AML-193 (cell line): ENCODE measurements at regions not wholly inside any gene's neighbourhood (a gene's known extent, or its start where the extent isn't known, plus 50 kb on each side); places are given as distances from the start of the nearest gene placed in this dataset.

Experiments used
- DNase-seq, 2 experiments: peaks; one replicate each; lab custom pipeline; 2025; lab: John Stamatoyannopoulos, UW

DNA sequence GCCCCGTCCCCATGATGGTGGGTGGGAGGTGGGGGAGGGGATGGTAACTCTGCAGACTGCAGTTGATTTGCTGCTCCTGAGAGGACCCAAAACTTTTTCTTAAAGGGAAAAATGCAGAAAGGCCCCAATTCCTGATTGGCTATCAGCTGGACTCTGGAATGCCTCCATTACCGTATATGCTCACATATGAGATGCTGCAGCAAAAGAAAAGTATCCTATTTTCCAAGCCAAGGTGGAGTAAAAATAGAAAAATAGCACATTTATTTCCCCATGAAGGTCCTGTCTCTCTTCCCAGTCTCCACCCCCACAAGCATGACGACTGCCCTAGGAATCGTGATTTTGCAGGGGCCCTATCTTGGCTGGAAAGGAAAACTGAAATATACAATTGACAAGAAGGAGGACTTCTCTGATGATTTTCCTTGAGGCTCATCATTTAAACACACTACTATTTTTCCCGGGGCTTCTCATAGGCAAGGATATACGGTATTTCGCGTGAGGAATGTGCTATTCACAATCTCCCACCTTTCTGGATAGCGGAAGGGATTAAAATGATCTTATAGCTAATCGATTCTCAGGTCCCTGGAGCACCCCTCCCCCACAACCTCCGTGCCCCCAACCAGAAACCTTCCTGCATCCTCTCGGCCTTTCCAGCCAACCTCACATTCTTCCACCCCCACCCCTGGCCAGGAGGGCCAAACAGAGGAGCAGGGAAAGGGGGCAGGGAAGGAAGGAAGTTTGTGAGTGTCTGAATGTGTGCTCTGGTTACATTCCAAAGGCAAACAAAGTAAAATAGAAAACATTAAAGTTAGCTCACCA lies 138.9 kb upstream of the CCND2 start:
- DNase-seq = no peak

GRCh38 chr12:4133636-4134447 lies 139.7 kb upstream of the CCND2 start:
- no peak for DNase-seq

GRCh38 chr12:4133029-4133428 lies 140.5 kb upstream of the CCND2 start:
- DNase-seq = no peak

DNA sequence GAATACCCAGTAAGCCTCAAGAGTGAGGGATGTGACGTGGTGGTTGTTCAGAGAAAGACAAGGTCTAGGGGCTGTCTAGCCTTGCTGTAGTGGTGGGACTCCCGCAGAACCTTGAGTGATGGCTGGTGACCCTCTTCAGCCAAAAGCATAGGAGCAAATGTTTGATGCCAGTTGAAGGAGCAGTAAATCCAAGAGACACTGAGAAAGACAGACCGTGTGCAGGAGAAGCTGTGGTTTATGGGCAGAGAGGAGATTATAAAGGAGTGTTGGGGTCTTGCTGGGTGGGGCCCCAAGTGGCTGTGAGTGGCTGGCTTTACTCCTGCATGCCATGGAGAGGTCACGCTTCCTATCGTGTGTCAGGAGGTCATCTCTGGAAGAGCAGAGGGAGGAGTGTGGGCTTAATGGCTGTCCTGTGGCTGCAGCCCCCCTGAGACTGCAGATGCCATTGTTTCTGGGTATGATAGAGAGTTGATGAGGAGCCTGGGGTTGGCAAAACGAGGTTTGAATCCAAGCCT lies 152.0 kb upstream of the CCND2 start:
- no peak for DNase-seq

DNA sequence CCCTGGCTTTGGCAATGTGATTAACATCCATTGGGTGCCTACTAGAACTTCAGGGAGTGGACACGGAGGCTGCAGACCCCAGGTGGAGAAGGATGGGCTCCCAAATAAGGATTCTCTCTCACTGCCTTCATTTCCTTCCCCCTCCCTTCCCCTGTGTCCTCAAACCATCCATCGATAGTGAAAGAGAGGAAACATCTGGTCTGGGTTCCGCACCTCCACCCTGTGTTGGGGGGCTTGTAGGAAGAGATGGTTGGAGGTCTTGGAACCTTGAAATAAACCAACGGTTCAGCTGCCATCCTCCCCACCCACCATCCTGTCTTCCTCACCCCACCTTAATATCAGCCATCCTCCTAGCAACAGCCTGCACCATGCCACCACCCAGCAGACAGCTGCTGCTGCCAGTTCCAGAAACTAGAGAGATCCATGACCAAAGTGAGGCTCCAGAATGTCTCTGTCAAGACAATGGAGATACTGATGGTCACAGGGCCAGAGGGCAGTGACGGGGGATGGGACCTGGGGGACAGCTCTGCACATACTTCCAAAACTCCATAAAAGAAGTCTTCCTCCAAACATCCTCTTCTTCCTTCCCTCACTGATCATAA lies 153.1 kb upstream of the CCND2 start:
- DNase-seq = no peak

DNA sequence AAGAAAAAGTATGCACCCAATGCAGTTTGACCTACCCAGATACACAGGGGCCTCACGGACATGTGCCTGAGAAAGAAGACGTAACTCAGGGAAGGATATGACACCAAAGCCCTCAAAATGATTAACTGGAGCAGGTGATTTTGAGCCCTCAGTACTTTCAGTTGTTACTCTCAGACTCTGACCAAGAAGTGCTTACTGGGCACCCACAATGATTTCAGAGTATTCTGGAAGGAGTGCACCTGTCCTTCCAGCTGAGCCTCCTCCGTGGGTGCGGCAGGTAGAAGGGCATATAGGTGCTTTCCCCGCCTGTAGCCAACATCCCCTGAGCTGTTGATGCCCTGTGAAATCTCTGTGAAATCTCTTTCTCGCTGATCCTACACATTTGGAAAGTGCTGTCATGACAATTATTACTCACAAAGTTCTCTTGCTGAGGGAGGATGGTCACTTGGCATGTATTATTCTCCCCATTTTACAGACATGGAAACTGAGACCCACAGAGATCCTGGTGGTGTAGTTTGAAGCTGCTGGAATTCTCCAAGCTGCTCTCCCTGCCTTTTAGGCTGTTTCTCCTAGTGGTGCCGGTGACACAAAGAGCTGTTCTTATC lies 154.3 kb upstream of the CCND2 start:
- DNase-seq = no peak

GRCh38 chr12:4118601-4119156 lies 154.9 kb upstream of the CCND2 start:
- DNase-seq = no peak

DNA sequence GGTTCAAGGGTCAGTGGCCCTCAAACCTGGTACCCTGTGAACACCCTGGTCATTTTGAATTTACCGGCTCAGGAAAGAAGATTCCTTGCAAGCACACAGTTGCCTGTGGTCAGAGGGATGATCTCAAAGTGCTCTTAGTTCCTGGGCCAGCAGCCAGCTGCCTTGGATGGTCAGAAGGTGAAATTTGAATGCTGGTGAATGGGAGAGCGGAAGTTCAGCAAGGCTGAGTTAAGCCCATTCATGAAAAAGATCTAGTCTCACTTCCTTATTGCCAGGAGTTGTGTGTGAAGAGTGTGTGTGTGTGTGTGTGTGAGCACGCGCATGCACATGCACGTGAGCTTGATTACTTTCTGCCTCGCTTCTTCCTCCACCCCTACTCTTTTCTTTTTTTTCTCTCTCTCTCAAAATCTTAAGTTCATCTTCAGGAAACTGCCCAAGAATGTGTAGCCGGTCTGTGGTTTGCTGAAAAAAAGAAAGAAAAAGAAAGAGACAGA lies 155.5 kb upstream of the CCND2 start:
- DNase-seq = peak; percentile 66 to 68

DNA sequence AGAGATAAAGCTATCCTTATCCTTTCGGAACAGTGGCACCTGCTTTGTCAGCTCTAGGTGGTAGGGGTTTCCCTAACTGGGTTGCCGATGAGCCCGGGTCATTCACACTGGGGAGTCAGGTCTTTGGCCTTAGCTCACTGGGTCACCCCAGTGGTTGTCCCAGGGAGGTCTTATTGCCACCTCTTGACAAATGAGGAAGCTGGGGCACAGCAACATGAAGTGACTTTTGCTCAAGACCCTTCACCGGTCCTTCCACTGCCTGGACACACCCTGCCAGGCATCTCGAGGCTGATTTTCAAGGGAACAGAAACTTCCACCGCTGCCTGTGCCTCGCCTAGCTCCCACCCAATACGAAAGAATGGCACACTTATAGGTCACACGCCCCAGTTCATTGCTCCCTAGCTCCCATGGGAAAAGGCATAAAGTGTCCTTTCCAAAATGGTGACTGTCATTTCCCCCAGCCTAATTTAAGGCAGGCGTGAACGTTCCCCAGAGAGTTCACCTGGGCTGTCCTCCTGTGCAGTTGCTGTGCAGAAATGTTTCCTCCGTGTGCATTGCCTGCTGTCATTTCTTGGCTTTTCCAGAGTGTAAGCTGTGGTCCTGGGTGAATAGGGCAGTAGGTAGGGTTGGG lies 156.1 kb upstream of the CCND2 start:
- DNase-seq = no peak

GRCh38 chr12:4116251-4117111 lies 157.1 kb upstream of the CCND2 start:
- DNase-seq = no peak

DNA sequence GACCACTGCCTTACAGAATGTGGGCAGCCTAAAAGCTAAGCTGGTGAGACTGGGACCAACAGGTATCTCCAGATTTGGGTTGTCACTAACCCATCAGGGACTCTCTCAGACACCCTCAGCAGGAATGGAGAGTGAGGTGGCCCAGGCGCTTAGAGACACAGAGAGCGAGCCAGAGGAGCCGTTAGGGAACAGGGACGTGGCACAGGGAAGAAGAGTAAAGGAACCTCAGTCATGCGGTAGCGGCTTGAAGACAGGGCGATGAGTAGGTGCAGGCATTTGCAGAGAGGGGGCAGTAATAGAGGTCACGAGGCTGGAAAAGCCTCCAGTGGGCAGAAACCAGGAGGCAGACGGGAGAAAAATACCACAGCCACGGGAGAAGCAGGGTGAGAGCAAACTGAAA lies 158.0 kb upstream of the CCND2 start:
- DNase-seq = no peak

GRCh38 chr12:4114986-4115385 lies 158.6 kb upstream of the CCND2 start:
- no peak for DNase-seq

GRCh38 chr12:4112734-4113325 lies 160.7 kb upstream of the CCND2 start:
- DNase-seq = no peak

- no peak for DNase-seq
Observed at GRCh38 chr12:4112290-4112689, 161.3 kb upstream of the CCND2 start.

- DNase-seq = no peak
Observed at GRCh38 chr12:4111010-4111409, 162.6 kb upstream of the CCND2 start.

GRCh38 chr12:4109826-4110225 lies 163.7 kb upstream of the CCND2 start:
- DNase-seq = no peak

- no peak for DNase-seq
Observed at GRCh38 chr12:4108803-4109345, 164.7 kb upstream of the CCND2 start.

DNA sequence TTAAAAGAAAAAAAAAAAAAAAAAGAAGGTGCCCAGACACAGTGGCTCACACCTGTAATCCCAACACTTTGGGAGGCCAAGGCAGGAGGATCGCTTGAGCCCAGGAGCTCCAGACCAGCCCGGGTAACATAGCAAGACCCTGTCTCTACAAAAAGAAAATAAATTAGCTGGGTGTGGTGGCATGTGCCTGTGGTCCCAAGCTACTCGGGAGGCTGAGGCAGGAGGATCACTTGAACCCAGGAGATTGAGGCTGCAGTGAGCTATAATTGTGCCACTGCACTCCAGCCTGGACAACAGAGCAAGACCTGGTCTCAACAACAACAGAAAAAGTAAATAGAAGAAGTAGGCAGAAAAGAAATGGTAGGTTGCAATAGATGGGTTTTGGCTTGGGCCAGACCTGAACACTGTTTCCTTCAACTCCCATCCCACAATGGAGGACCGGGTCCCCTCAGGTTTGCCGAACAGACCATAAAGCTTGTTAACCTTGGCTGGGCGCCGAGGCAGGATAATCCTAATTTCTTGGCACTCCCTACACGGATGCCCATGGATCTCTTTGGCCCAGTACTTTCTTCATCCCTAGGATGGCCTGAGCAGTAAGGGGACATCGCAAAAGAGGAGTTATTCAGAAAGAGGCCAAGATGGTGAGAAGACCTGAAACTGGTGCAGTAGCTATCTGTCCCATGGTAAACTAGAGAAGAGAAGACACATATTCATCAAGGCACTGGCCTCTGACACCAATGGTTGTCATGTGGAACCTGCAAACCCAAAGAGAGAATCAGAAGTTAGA lies 165.5 kb upstream of the CCND2 start:
- DNase-seq = no peak

DNA sequence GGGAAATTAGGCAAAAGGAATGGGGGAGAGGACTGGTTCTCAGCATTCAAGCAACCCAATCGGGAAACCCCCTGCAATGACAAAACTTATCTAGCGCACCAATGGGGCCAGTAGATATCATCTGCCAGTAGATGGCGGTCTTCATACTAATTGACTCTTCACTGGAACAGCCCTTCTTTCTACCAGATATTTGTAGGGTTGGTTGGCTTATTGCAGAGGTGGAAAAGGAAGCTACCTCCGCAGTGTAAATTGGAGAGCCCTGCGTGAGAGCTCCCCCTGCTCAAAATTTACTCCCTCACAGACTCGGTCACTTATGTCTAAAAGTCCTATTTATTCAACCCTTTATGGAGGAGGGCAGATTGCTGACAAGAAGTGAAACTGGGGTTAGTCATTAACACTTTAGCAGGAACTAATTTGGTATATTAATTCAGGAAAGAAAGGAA lies 166.1 kb upstream of the CCND2 start:
- DNase-seq = peak; percentile 80 to 84
